Activated CD8-positive, alpha-beta T cell treated with anti-CD3 and anti-CD28 coated beads for 36 hours (primary cell): ENCODE measurements at regions not wholly inside any gene's neighbourhood (a gene's known extent, or its start where the extent isn't known, plus 50 kb on each side); places are given as distances from the start of the nearest gene placed in this dataset.

Source experiments
- ATAC-seq: fragments of 200-7000 bp; cut with Tn5 transposase; one replicate; pipeline ENCODE4 v1.10.0; 2021; ENCODE audit warnings: mild to moderate bottlenecking, moderate library complexity
- CTCF ChIA-PET: fragments of 350-600 bp; sonication (Branson Sonifier 250); formaldehyde crosslinking; loops from one replicate; lab custom pipeline; 2021; ENCODE audit warnings: antibody characterized with exemption; lab: Charles Lee
- POLR2A ChIA-PET: fragments of 350-600 bp; sonication (Branson Sonifier 250); formaldehyde crosslinking; loops from one replicate; lab custom pipeline; 2021; ENCODE audit warnings: antibody characterized with exemption; lab: Charles Lee
- DNase-seq: peaks from one replicate; pipeline ENCODE4 v3.0.0-alpha.2; 2020
- H3K27ac Mint-ChIP-seq: one replicate; pipeline ENCODE4 v1.8.0; 2021; ENCODE audit warnings: mild to moderate bottlenecking, mixed read lengths
- H3K27me3 Mint-ChIP-seq: one replicate; pipeline ENCODE4 v1.8.0; 2021; ENCODE audit warnings: mixed read lengths
- H3K36me3 Mint-ChIP-seq: one replicate; pipeline ENCODE4 v1.8.0; 2021; ENCODE audit warnings: low read depth, mixed read lengths
- H3K4me1 Mint-ChIP-seq: one replicate; pipeline ENCODE4 v1.8.0; 2021; ENCODE audit warnings: low read depth, mixed read lengths
- H3K4me3 Mint-ChIP-seq: one replicate; pipeline ENCODE4 v1.8.0; 2021; ENCODE audit warnings: mild to moderate bottlenecking, moderate library complexity, mixed read lengths
- H3K9me3 Mint-ChIP-seq: one replicate; pipeline ENCODE4 v1.8.0; 2021; ENCODE audit warnings: mixed read lengths
- CTCF ChIP-seq: fragments of 200-600 bp; IDR thresholded peaks from one replicate; pipeline ENCODE4 v1.8.0; 2022; ENCODE audit warnings: antibody characterized with exemption, mild to moderate bottlenecking
- intact Hi-C: fragments of 100-400 bp; cut with micrococcal nuclease; formaldehyde crosslinking; loops from one replicate; pipeline ENCODE4 v1.10.0; 2022

- intact Hi-C loops = no loop called here
- Mint-ChIP-seq H3K36me3 (no peaks in the 10 kb centered on the region), H3K9me3 (peaks cover 11% of the 10 kb centered on the region), H3K27me3 (no peaks in the 10 kb centered on the region), H3K4me3 (no peak overlapping the region), H3K27ac (no peak overlapping the region), H3K4me1 (no peaks in the 10 kb centered on the region)
- ATAC-seq (no peak), DNase-seq (no peak)
- no peak for TF ChIP-seq CTCF
- ChIA-PET POLR2A (no interaction called here), CTCF (no interaction called here)
Measured at GRCh38 chr5:15290953-15291352, 209.0 kb upstream of the FBXL7 start.

- no peaks in the 10 kb centered on the region for H3K36me3 Mint-ChIP-seq
- no peaks in the 10 kb centered on the region for H3K27me3 Mint-ChIP-seq
- DNase-seq = no peak
- H3K4me3 Mint-ChIP-seq = no peak overlapping the region
- no peaks in the 10 kb centered on the region for H3K4me1 Mint-ChIP-seq
- ChIA-PET POLR2A (no interaction called here), CTCF (no interaction called here)
- no peak overlapping the region for H3K27ac Mint-ChIP-seq
- TF ChIP-seq CTCF = no peak
- no peak for ATAC-seq
- peaks cover 10% of the 10 kb centered on the region for H3K9me3 Mint-ChIP-seq
- intact Hi-C loops = no loop called here
Measured at GRCh38 chr5:15286650-15287049, 213.3 kb upstream of the FBXL7 start.

GRCh38 chr5:15285901-15286583, 213.9 kb upstream of the FBXL7 start:
- intact Hi-C loops = no loop called here
- ATAC-seq (no peak), DNase-seq (no peak)
- TF ChIP-seq CTCF = no peak
- no peaks in the 10 kb centered on the region for H3K27me3 Mint-ChIP-seq
- H3K36me3 Mint-ChIP-seq = no peaks in the 10 kb centered on the region
- H3K27ac Mint-ChIP-seq = no peak overlapping the region
- H3K9me3 Mint-ChIP-seq = peaks cover 10% of the 10 kb centered on the region
- ChIA-PET POLR2A (no interaction called here), CTCF (interaction anchor here (1.0 kb wide), 1 partner anchor 180 kb away, joined by 4 read pairs; no protein-coding TSS in a partner anchor)
- no peaks in the 10 kb centered on the region for H3K4me1 Mint-ChIP-seq
- no peak overlapping the region for H3K4me3 Mint-ChIP-seq

- no peak for TF ChIP-seq CTCF
- no peak overlapping the region for H3K4me3 Mint-ChIP-seq
- DNase-seq = no peak
- no peak for ATAC-seq
- no peaks in the 10 kb centered on the region for H3K36me3 Mint-ChIP-seq
- peaks cover 6% of the 10 kb centered on the region for H3K9me3 Mint-ChIP-seq
- no peak overlapping the region for H3K27ac Mint-ChIP-seq
- POLR2A ChIA-PET = no interaction called here
- H3K27me3 Mint-ChIP-seq = no peaks in the 10 kb centered on the region
- H3K4me1 Mint-ChIP-seq = no peaks in the 10 kb centered on the region
- CTCF ChIA-PET = interaction anchor here (1.5 kb wide), 1 partner anchor 179 kb away, joined by 3 read pairs; no protein-coding TSS in a partner anchor
- intact Hi-C loops = no loop called here
Measured at GRCh38 chr5:15284706-15285105, 215.3 kb upstream of the FBXL7 start.

GRCh38 chr5:15283076-15283475, 216.9 kb upstream of the FBXL7 start:
- Mint-ChIP-seq H3K9me3 (peaks cover 6% of the 10 kb centered on the region), H3K36me3 (no peaks in the 10 kb centered on the region), H3K4me3 (no peak overlapping the region), H3K27me3 (no peaks in the 10 kb centered on the region), H3K27ac (no peak overlapping the region), H3K4me1 (no peaks in the 10 kb centered on the region)
- no peak for ATAC-seq
- ChIA-PET CTCF (no interaction called here), POLR2A (no interaction called here)
- DNase-seq = no peak
- intact Hi-C loops = no loop called here
- no peak for TF ChIP-seq CTCF
